ENCODE measurements at regions not wholly inside any gene's neighbourhood (a gene's known extent, or its start where the extent isn't known, plus 50 kb on each side); places are given as distances from the start of the nearest gene placed in this dataset.

DNA sequence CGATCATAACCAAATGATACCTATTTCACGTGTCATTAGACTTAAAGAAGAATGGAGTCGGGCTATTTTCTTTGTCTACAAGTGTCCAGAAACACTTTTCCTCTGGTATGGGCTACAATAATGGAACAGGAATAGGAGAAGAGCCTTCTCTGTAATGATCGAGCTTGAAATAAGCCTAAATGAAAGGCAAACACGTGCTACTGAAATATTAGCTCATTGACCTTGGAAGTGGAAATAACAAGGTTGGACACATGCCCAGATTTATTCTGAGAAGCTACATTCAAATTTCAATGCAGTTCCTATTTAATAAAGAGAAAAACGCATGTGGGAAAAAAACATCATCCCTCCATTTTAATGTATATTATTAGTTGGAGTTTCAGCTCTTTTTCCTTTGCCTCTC lies 254.7 kb upstream of the PTER start:
- TF ChIP-seq, protein P1, sequence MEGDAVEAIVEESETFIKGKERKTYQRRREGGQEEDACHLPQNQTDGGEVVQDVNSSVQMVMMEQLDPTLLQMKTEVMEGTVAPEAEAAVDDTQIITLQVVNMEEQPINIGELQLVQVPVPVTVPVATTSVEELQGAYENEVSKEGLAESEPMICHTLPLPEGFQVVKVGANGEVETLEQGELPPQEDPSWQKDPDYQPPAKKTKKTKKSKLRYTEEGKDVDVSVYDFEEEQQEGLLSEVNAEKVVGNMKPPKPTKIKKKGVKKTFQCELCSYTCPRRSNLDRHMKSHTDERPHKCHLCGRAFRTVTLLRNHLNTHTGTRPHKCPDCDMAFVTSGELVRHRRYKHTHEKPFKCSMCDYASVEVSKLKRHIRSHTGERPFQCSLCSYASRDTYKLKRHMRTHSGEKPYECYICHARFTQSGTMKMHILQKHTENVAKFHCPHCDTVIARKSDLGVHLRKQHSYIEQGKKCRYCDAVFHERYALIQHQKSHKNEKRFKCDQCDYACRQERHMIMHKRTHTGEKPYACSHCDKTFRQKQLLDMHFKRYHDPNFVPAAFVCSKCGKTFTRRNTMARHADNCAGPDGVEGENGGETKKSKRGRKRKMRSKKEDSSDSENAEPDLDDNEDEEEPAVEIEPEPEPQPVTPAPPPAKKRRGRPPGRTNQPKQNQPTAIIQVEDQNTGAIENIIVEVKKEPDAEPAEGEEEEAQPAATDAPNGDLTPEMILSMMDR (conservative IDR thresholded peaks at IDR 0.05 in 1 of 2, IDR thresholded peaks at IDR 0.05 in 1 of 2; ENCODE audit: extremely low read depth in 1 of 2, insufficient read depth in 1 of 2, low read depth in 1 of 2, low read length in 2 of 2): no peak
- no peak for TF ChIP-seq EZH2 (IDR thresholded peaks at IDR 0.05; ENCODE audit: borderline replicate concordance, low read length)

Measured in mammary epithelial cell (primary cell).